ENCODE measurements at regions not wholly inside any gene's neighbourhood (a gene's known extent, or its start where the extent isn't known, plus 50 kb on each side); places are given as distances from the start of the nearest gene placed in this dataset.
"Not testable (repeated sequence)": the region's sequence is repeated elsewhere in the genome, so short reads cannot be mapped to it uniquely, and the experiment has no call there.

DNA sequence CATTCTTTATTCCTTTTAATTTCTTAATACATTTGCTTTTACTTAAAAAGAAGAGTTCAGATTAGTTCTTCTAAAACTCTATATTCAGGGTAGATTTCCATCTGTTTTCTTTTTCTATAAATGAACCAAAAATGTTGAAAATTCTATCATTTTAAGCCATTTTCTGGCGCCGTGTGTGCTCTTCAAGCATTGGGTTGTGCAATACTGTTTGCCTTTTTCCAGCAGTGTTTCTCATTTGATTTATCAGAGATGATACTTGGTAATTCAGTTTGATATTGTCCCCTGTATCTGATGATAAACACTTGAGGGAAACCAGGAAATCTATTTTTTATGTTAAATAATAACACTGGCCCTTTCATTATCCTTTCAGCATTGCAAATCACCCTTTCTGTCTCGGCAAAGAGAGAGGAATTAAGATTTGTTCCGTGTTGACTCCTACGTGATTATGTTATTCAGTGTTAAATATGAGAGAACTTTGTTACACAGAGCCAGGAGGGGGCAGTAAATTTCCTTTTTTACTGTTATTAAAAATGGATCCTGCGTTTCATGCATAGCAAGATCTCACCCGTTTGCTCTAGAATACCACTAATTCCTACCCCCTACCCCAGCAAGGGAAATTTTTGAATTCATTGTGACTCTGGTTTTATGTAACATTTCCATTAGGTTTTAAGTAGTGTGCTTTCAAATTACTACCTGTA lies 606.9 kb upstream of the RBFOX1 start:
- no peak for DNase-seq (ENCODE audit: low read depth)

DNA sequence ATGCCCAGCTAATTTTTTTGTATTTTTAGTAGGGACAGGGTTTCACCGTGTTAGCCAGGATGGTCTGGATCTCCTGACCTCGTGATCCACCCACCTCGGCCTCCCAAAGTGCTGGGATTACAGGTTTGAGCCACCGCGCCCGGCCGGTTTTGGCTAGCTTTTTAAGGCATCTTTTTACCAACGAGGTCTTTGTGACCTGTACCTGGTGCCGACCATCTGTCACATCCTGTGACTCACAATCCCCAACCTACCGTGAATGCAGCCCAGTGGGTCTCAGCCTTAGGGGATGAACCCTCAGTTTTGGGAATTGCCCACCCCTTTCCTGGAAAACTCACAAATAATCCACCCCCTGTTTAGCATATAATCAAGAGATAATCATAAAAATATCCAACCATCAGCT lies 607.4 kb upstream of the RBFOX1 start:
- not testable (repeated sequence) for DNase-seq (ENCODE audit: low read depth)

DNA sequence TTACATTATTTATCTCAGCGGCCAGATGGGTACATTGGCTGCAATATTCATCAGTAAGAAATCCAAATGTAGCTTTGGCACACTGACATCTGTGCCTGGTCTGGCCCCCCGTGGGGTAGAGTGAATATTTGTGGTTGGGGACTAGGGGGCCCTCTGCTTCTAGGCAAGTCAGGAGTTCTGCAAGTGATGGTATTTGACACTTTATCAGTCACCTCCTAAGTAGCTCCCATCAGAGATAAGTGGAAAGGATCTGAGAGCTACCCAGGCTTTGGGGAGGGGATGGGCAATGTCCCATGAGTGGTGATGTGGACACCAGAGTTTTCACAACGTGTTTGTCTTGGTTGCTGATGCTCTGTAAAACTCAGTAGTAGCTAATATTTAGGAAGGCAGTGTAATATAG lies 609.9 kb upstream of the RBFOX1 start:
- DNase-seq (ENCODE audit: low read depth): no peak

DNA sequence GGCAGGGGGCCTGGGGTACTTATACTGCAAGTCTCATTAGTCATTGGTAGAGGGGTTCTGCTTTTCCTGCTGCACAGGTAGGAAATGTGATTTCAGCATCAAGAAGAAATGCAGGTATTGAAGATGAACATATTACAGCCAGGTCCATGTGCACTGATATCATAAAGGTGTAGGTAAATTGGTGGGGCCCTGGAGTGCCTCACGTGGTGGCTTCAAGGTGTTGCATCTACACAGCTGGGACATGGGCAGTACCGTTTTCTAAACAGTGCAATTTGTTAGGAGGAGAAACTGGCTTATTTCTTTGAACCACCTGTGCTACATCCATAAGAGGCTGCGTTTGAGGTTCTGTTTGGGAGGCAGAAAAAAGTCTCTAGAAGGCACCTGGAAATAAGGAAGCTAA lies 618.1 kb upstream of the RBFOX1 start:
- no peak for DNase-seq (ENCODE audit: low read depth)

DNA sequence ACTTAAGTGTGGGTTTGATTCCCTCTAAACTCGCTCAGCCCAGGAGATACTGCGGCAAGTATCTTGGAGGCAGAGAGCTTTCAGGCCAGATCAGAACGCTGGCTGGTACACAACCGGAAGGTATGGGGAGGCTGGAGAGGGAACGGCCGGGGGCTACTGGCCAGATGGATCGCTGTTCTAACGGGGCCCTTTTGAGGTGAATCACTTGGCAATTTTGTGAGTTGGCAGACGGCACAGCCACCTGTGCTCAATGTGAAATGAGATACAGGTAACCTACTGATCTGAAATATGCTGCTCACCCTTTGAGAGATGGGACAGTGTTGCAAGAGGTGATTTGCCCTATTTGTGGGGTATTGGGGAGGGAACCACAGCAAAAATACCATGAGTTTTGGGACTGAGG lies 622.9 kb upstream of the RBFOX1 start:
- DNase-seq (ENCODE audit: low read depth): no peak

DNA sequence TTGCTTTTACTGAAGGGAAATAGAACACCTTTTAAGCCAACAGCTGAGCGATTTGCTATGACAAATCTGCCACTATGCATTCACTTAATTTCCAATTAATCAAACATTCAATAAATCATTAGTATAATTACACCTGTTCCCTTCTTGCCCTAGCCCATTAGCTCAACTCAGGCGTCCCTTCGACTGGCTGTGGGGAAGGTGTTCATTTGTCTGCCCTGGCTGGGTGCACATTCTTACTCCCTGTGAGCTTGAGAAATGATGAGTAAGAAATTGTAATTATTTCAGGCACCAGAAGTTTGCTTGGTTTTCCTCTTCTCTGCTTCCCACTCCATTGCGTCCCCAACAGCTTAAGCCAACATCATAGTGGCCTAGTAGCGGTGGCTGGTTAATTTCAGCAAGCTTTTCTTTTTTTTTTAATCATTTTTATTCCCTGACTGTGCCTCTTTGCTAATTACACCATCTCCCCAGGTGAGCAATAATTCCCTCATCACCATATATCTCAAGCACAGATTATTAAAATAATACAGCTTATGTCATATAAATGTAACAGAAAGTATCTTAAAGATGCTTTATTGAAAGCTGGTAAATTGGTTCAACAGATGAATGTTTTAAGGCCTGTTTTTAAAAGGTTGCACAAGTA lies 623.9 kb upstream of the RBFOX1 start:
- DNase-seq (ENCODE audit: low read depth): no peak

DNA sequence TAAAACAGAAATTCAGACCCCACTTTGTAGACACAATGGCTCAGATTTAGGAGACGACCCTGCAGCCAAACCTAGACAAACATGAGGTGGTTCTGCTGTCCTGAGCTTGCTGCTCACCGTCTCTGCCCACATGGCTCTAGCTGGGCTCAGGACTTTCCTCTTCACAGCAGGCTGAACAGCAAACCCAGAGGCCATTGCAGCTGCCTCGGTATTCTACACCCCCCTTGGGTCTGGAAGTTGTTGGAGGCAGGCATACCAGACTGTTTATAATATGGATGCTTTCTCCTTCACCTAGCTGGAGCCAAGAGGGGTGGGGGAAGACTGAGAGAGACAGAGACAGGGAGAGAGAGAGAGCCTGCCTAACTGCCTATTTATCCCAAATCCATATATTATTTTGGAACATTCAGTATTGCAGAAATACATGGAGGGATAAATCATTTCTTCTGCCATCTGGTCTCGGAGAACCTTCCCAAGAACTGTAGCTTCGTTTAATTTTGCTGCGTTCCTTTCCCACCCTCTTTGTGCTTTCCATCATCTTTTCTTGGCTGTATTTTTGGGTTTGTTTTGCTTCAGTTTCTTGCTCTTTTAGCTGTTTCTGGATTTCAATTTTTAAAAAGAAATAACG lies 628.2 kb upstream of the RBFOX1 start:
- no peak for DNase-seq (ENCODE audit: low read depth)

DNA sequence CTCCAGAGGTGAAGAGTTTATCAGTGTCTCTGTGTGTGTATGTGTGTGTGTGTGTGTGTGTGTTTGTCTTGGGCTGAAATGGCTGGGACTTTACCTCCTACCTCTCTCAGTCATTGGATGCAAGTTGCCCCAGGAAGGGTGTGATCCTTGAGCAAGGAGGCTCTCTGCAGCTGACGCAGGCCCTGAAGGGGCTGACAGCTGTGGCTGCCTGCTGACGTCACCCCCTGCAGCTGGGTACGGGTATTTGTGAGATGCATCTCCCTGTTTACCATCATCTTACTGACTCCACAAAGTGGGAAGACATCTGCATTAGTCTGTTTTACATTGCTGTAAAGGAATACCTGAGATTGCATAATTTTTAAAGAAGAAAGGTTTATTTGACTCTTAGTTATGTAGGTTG lies 631.5 kb upstream of the RBFOX1 start:
- no peak for DNase-seq (ENCODE audit: low read depth)

DNA sequence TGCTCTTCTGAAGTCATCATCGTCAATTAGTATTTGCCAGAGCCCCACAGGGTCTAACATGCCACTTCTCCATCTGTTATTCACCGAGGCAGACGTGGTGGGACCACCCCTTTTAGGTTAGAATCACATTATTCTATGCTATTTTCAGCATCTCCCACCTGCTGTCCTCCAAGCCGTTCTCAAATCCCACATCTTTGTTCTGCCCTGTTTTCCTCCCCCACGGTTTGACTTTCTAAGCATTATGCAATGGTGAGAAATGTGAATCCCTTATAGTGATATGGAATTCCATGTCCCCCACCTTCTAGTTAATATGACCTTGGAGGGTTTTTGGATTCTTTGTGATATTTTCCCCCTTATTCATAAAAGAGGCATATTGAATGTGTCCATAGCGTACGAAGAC lies 634.1 kb upstream of the RBFOX1 start:
- DNase-seq (ENCODE audit: low read depth): no peak

DNA sequence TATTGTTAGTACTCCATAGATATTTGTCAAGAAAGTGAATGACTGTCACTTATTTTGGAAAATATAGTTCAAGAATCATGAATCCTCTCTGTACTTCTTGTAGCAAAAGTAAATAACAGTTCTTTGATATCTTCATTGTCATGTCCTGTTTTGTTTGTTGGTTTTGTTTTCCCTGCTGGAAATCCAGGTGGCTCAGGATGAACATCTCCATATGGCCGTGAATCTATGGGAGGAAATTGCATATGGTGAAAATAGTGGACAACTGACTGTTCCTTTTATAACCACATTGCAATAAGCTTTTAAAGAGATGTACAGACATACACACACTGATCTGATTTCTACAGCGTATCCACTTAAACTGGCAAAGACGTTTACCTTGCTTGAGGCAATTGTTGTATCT lies 637.0 kb upstream of the RBFOX1 start:
- DNase-seq (ENCODE audit: low read depth): no peak

DNA sequence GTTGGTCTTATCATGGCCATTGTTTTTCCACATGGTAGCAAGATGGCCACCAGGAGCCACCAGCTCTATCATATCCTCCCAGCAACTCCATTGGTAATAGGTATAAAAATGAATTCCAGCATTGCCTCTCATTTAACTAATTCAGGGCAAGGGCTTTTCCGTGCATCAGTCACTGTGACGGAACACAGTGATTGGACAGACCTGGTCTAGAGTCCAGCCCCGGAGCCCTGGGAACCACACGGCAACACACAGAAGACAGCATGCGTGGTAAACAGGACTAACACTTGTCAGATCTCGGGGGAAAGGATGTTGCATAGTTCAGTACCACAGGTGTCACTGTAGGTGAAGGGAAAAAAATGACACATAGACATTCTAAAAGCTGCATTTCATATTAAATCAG lies 638.0 kb upstream of the RBFOX1 start:
- no peak for DNase-seq (ENCODE audit: low read depth)

DNA sequence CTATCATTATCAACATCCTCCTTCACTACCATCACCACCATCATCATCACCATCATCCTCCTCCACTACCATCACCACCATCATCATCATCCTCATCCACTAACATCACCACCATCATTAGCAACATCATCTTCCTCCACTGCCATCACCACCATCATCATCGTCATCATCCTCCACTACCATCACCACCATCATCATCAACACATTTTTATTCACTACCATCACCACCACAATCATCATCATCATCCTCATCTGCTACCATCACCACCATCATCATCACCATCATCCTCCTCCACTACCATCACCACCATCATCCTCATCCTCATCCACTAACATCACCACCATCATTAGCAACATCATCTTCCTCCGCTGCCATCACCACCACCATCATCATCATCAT lies 639.2 kb upstream of the RBFOX1 start:
- DNase-seq (ENCODE audit: low read depth): not testable (repeated sequence)

DNA sequence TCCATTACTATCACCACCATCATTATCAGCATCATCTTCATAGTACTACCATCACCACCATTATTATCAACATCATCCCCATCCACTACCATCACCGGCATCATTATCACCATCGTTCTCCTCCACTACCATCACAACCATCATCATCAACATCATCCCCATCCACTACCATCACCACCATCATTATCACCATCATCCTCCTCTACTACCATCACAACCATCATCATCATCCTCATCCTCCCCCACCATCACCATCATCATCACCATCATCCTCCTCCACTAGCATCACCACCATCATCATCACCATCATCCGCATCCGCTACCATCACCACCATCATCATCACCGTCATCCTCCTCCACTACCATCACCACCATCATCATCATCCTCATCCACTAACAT lies 639.8 kb upstream of the RBFOX1 start:
- DNase-seq (ENCODE audit: low read depth): no peak

DNA sequence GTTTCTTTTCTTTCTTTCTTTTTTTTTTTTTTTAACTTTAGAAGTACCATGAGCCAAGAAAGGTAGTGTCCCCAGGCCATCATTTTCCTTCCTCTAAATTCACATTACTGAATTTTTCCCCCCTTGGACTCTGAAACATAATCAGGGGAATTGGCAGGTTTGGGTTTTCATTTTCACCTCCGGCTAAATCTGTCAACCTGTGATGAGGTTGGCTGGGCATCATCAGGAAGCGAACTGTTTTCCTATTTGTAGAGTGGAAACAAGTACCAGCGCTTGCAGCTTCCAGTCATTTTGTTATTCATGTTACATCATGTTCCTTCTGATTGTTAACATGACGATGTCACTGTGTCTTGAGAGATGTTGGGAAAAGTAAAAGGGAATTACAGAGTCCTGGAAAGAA lies 641.9 kb upstream of the RBFOX1 start:
- DNase-seq (ENCODE audit: low read depth): no peak

DNA sequence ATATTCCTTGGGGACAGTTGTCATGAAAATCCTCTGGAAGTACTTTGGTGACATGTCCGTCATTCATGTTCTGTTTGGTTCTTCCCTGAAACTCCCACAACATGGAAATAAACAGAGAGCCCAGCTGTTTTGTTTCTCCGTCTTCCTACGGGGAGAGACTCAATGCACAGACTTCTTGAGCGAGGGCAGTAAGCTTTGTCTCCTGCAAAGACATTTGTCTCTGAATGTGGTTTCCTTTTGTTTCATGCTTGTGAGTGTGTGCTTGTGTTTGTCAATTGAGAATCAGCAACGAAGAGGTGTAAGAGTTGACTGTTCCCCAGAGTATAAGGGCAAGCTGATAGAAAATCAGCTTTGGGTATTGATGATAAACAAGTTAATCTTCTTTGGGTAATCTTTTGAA lies 643.0 kb upstream of the RBFOX1 start:
- no peak for DNase-seq (ENCODE audit: low read depth)

DNA sequence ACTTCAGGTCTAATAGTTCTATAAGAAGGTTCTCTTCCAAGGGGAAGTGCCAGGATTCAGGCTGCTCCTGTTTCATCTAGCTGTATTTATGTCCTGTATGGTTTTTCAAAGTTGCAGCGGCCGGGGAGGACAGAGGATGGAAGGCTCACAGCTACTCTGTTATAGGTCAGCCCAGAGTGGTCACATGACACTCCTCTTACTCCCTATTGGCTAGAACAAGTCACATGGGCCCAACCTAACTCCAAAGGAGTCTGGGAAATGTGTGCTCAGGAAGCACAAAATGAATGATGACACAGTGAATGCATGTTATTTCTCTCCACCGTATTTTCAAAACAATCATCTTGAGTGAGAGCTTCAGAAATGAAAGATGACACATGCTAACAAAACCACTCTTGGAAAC lies 645.1 kb upstream of the RBFOX1 start:
- no peak for DNase-seq (ENCODE audit: low read depth)

DNA sequence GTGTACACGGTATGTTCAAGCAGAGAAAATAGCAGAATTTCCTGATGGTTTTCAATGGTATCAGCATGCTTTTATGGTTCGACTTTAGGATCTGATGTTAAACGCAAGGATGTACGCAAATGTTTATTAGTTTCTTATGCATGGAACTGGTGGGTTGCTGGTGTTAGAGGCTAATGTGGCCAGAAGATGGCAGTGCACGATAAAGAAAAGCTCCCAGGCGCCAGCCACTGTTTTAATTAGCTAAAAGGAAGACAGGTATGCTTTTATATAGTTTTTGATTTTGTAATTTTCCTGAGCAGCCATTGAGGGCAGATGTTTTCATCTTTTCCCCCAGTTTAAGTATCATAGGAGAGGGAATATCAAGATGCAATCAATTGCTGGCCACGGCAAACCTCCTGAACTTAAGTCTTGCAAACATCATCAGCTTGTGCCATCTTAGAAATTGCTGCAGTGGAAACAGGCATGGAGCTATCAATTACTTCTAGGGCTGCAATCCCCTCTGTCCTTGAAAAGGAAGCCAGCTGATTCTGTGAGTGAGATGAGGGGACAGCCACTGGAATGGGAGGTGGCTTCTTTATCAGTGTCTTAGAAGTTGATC lies 648.5 kb upstream of the RBFOX1 start:
- no peak for DNase-seq (ENCODE audit: low read depth)

DNA sequence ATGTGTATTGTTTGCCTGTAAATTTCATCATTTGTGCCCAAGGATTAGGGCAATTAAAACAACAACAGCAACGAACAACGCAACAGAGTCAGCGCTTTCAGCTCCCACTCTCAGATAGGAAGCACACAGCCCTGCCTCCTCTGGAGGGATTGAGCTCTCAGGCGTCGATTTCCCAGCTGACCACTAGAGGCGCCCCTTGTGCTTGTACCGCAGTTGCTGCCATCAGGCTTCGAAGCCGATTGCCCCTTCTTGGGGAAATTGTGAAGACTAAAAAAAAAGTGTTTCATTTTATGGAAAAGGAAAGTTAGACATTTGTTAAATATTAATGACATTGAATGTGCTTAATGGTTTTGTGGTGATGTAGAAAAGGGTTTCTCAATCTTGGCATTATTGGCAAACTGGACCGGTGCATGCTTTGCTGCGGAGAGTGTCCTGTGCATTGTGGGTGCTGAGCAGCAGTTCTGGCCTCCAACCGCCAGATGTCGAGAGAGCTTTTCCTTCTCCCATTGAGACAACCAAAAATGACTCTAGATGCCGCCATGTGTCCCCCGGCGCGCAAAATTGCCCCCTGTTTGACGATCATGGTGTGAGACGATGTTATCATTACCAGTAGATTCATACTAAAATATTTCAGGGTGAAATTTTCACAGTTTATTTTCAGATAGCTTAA lies 650.4 kb upstream of the RBFOX1 start:
- DNase-seq (ENCODE audit: low read depth): no peak

DNA sequence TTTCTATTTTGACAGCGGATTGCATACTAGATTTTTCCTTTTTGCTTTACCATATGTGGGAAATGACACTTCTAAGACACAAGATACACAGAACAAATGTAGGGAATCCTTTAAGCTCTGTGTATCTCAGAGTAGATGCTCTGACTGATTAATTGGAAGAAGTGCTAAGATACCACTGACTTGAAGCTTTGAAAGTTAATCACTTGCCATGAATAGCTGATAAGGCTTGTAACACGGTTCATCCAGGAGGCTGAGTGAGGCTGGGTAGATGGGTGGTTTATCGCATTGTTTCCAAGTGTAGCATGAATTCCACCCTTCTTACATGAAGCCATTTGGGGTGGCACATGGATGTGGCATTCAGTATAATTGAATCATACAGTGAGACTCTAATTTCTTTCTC lies 654.1 kb upstream of the RBFOX1 start:
- DNase-seq (ENCODE audit: low read depth): no peak

DNA sequence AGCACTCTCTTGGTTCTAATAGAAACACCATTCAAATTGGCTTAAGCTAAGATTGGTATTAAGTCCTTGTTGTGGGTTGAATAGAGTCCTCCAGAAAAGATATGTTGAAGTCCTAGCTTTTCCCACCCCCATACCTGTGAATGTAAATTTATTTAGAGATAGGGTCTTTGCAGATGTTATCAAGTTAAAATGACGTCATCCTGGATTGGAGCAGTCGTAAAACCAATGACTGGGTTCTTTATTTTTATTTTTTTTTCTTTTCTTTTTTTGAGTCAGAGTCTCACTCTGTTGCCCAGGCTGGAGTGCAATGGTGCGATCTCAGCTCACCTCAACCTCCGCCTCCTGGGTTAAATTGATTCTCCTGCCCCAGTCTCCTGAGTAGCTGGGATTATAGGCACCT lies 658.6 kb upstream of the RBFOX1 start:
- DNase-seq (ENCODE audit: low read depth): no peak

DNA sequence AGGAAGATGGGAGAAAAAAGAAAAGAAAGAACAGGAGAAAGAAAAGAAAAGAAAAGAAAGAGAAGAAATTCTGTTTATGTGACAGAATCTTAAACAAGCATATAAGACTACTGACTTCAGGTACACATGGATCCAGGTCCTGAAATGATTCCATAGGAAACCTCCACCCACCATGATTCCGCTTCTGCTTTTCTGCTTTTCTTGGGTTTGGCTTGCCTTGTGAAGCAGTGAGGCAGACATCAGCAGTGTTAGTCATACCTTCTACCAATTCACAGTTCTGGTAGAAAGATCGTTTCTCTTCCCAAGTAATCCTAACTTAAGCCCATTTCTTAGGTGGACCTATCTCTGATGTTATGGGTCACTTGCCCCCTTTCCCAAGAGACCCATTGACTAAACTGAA lies 660.1 kb upstream of the RBFOX1 start:
- no peak for DNase-seq (ENCODE audit: low read depth)

DNA sequence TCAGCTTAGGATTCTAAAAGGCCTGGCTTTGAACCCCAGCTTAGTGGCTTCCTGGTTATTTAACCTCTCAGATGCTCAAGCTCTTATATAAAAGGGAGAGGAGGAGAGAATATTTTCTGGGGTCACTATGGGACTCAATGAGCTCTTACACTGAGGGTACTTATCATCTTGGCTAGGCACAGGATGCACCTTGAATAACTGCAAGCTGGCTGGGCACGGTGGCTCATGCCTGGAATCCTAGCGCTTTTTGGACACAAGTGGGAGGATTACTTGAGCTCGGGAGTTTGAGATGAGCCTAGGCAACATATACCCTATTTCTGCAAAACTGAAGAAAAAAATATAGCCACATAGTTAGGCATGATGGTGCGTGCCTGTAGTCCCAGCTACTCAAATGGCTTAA lies 665.3 kb upstream of the RBFOX1 start:
- no peak for DNase-seq (ENCODE audit: low read depth)

DNA sequence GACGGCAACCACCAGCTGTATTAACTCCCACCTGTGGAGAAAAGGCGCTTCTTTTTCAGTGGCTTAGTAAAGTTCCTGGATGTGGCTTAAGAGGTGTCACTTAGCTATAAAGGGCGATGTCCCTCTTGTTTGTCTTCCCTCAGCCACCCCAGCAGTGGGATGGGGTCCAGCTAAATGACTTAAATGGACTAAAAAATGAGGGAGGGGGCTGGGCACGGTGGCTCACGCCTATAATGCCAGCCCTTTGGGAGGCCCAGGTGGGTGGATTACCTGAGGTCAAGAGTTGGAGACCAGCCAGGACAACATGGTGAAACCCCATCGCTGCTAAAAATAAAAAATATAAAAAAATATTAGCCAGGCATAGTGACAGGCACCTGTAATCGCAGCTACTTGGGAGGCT lies 667.5 kb upstream of the RBFOX1 start:
- no peak for DNase-seq (ENCODE audit: low read depth)

Data from GM04504 (cell line).